ENCODE measurements at regions not wholly inside any gene's neighbourhood (a gene's known extent, or its start where the extent isn't known, plus 50 kb on each side); places are given as distances from the start of the nearest gene placed in this dataset.

DNA sequence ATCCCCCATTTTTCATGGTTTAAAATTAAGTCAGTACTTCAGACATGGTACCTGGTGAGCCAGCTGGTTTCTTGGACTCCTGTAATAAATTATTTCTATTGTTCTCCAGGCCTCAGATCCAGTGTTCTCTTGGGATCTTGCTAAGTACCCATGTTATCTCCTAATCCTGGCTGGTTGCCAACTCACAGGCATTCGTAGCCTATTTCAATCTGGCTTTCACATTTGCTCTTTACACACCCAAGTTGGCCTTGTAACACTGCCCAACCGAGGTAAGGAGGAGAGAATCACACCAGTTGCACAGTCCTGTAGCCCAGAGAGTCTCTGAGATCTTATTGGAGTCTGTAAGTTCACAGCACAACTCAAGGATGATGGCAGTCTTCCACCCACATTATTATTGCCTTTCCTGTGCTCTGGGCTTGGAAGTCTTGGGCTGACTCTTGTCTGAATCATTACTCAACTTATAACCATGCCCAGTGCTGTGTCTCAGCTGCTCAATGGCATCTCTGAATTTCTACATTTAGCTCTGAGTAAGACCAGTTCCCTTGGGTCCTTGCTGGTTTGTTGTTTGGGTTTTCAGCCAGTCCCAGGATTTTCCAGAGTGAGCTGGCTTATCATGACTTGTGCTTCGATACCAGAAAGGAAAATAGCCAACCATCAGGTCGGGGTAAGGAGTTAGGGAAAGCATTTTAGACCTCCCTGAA is 76.6 kb upstream of the KLF12 start (continued):
- TF ChIP-seq FOSL2 (IDR thresholded peaks at IDR 0.05; ENCODE audit: borderline replicate concordance, low read depth), result peak; percentile 75; the same call in 1 of the 2 replicates
- TF ChIP-seq, protein P1, sequence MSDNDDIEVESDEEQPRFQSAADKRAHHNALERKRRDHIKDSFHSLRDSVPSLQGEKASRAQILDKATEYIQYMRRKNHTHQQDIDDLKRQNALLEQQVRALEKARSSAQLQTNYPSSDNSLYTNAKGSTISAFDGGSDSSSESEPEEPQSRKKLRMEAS (IDR thresholded peaks at IDR 0.05; ENCODE audit: low read depth), result peak; percentile 25; the same call in 1 of the 2 replicates
- no peak for TF ChIP-seq ELF1 (IDR thresholded peaks at IDR 0.05)
- TF ChIP-seq, protein P2, sequence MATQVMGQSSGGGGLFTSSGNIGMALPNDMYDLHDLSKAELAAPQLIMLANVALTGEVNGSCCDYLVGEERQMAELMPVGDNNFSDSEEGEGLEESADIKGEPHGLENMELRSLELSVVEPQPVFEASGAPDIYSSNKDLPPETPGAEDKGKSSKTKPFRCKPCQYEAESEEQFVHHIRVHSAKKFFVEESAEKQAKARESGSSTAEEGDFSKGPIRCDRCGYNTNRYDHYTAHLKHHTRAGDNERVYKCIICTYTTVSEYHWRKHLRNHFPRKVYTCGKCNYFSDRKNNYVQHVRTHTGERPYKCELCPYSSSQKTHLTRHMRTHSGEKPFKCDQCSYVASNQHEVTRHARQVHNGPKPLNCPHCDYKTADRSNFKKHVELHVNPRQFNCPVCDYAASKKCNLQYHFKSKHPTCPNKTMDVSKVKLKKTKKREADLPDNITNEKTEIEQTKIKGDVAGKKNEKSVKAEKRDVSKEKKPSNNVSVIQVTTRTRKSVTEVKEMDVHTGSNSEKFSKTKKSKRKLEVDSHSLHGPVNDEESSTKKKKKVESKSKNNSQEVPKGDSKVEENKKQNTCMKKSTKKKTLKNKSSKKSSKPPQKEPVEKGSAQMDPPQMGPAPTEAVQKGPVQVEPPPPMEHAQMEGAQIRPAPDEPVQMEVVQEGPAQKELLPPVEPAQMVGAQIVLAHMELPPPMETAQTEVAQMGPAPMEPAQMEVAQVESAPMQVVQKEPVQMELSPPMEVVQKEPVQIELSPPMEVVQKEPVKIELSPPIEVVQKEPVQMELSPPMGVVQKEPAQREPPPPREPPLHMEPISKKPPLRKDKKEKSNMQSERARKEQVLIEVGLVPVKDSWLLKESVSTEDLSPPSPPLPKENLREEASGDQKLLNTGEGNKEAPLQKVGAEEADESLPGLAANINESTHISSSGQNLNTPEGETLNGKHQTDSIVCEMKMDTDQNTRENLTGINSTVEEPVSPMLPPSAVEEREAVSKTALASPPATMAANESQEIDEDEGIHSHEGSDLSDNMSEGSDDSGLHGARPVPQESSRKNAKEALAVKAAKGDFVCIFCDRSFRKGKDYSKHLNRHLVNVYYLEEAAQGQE (IDR thresholded peaks at IDR 0.05; ENCODE audit: low read depth, low read length), result no peak
- peak; percentile 48 for TF ChIP-seq TCF12 (IDR thresholded peaks at IDR 0.05)
- no peak for TF ChIP-seq TAF1 (IDR thresholded peaks at IDR 0.05; ENCODE audit: borderline replicate concordance, low read depth, low read length)
- TF ChIP-seq NRF1 (IDR thresholded peaks at IDR 0.05; ENCODE audit: low read depth, low read length), result no peak
- no peak for TF ChIP-seq SMC3 (IDR thresholded peaks at IDR 0.05; ENCODE audit: low read depth, low read length)

DNA sequence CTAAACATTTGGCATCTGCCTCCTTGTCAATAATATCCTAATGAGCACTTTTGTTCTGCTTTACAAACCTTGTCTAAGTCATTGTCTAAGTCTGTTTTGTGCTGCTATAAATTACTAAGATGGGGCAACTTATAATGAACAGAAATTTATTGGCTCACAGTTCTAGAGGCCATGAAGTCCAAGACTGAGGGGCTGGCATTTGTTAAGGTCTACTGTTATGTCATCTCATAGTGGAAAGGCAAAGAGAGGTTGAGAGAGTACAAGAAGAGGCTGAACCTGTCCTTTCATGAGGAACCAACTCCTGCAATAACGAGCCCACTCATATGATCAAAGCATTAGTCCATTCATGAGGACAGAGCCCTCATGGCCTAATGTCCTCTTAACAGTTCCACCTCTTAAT is 72.7 kb upstream of the KLF12 start:
- H3K9me3 ChIP-seq, result no peaks in the 10 kb centered on the region
- WGBS (ENCODE audit: low lambda C conversion rate), result 79% methylated on average over 1 of the region's 1 CpG
- no peaks in the 10 kb centered on the region for H3K79me2 ChIP-seq (ENCODE audit: insufficient read depth)
- no peaks in the 10 kb centered on the region for H4K20me1 ChIP-seq (ENCODE audit: insufficient read depth)
- H3K27ac ChIP-seq (ENCODE audit: low read depth in 2 of 2, low read length in 1 of 2), result peak overlapping the region in 1 of 2 experiments; percentile 64; a peak in 2 of 4 replicates
- H3K4me3 ChIP-seq (ENCODE audit: low read depth in 2 of 2, low read length in 1 of 2), result no peak overlapping the region
- no peak overlapping the region for H3K4me2 ChIP-seq
- no peak for DNase-seq
- peaks cover 33% of the 10 kb centered on the region for H3F3A ChIP-seq (replicated peaks; ENCODE audit: insufficient read depth)
- H3K4me1 ChIP-seq (ENCODE audit: control insufficient read depth in 1 of 2, insufficient read depth in 2 of 2, low read depth in 1 of 2, low read length in 1 of 2), result peaks cover 6 to 24% of the 10 kb centered on the region in 2 experiments
- no peak overlapping the region for H3K9ac ChIP-seq
- CTCF ChIA-PET, result no interaction called here
- no peaks in the 10 kb centered on the region for H3K9me2 ChIP-seq
- H3K36me3 ChIP-seq (replicated peaks in 1 of 2; ENCODE audit: control insufficient read depth in 1 of 2, insufficient read depth in 2 of 2, low read length in 1 of 2), result no peaks in the 10 kb centered on the region
- no peaks in the 10 kb centered on the region for H3K27me3 ChIP-seq (ENCODE audit: insufficient read depth)
- H2AFZ ChIP-seq (ENCODE audit: low read depth), result no peak overlapping the region
- POLR2A ChIA-PET, result no interaction called here
- TF ChIP-seq TAF1 (IDR thresholded peaks at IDR 0.05; ENCODE audit: borderline replicate concordance, low read depth, low read length) (no peak), SMC3 (IDR thresholded peaks at IDR 0.05; ENCODE audit: low read depth, low read length) (no peak), GABPA (IDR thresholded peaks at IDR 0.05; ENCODE audit: low read depth) (no peak), TEAD4 (IDR thresholded peaks at IDR 0.05; ENCODE audit: borderline replicate concordance, insufficient read depth) (no peak), RFX5 (IDR thresholded peaks at IDR 0.05; ENCODE audit: low read length) (no peak), MXI1 (IDR thresholded peaks at IDR 0.05; ENCODE audit: low read depth, low read length) (no peak), RCOR1 (IDR thresholded peaks at IDR 0.05; ENCODE audit: low read length) (no peak), SIN3A (IDR thresholded peaks at IDR 0.05; ENCODE audit: borderline replicate concordance, low read depth, low read length) (no peak)
- TF ChIP-seq, protein P3, sequence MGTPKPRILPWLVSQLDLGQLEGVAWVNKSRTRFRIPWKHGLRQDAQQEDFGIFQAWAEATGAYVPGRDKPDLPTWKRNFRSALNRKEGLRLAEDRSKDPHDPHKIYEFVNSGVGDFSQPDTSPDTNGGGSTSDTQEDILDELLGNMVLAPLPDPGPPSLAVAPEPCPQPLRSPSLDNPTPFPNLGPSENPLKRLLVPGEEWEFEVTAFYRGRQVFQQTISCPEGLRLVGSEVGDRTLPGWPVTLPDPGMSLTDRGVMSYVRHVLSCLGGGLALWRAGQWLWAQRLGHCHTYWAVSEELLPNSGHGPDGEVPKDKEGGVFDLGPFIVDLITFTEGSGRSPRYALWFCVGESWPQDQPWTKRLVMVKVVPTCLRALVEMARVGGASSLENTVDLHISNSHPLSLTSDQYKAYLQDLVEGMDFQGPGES (IDR thresholded peaks at IDR 0.05; ENCODE audit: low read depth, low read length), result no peak
- TF ChIP-seq, protein P4, sequence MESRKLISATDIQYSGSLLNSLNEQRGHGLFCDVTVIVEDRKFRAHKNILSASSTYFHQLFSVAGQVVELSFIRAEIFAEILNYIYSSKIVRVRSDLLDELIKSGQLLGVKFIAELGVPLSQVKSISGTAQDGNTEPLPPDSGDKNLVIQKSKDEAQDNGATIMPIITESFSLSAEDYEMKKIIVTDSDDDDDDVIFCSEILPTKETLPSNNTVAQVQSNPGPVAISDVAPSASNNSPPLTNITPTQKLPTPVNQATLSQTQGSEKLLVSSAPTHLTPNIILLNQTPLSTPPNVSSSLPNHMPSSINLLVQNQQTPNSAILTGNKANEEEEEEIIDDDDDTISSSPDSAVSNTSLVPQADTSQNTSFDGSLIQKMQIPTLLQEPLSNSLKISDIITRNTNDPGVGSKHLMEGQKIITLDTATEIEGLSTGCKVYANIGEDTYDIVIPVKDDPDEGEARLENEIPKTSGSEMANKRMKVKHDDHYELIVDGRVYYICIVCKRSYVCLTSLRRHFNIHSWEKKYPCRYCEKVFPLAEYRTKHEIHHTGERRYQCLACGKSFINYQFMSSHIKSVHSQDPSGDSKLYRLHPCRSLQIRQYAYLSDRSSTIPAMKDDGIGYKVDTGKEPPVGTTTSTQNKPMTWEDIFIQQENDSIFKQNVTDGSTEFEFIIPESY (IDR thresholded peaks at IDR 0.05; ENCODE audit: borderline replicate concordance, low read depth), result no peak
- TF ChIP-seq, protein P1 (IDR thresholded peaks at IDR 0.05; ENCODE audit: low read depth), result no peak
- TF ChIP-seq, protein P5, sequence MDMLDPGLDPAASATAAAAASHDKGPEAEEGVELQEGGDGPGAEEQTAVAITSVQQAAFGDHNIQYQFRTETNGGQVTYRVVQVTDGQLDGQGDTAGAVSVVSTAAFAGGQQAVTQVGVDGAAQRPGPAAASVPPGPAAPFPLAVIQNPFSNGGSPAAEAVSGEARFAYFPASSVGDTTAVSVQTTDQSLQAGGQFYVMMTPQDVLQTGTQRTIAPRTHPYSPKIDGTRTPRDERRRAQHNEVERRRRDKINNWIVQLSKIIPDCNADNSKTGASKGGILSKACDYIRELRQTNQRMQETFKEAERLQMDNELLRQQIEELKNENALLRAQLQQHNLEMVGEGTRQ (IDR thresholded peaks at IDR 0.05; ENCODE audit: borderline replicate concordance, low read depth, low read length), result no peak
- TF ChIP-seq, protein P6, sequence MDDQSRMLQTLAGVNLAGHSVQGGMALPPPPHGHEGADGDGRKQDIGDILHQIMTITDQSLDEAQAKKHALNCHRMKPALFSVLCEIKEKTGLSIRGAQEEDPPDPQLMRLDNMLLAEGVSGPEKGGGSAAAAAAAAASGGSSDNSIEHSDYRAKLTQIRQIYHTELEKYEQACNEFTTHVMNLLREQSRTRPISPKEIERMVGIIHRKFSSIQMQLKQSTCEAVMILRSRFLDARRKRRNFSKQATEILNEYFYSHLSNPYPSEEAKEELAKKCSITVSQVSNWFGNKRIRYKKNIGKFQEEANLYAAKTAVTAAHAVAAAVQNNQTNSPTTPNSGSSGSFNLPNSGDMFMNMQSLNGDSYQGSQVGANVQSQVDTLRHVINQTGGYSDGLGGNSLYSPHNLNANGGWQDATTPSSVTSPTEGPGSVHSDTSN (IDR thresholded peaks at IDR 0.05), result no peak
- TF ChIP-seq, protein P7, sequence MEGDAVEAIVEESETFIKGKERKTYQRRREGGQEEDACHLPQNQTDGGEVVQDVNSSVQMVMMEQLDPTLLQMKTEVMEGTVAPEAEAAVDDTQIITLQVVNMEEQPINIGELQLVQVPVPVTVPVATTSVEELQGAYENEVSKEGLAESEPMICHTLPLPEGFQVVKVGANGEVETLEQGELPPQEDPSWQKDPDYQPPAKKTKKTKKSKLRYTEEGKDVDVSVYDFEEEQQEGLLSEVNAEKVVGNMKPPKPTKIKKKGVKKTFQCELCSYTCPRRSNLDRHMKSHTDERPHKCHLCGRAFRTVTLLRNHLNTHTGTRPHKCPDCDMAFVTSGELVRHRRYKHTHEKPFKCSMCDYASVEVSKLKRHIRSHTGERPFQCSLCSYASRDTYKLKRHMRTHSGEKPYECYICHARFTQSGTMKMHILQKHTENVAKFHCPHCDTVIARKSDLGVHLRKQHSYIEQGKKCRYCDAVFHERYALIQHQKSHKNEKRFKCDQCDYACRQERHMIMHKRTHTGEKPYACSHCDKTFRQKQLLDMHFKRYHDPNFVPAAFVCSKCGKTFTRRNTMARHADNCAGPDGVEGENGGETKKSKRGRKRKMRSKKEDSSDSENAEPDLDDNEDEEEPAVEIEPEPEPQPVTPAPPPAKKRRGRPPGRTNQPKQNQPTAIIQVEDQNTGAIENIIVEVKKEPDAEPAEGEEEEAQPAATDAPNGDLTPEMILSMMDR (IDR thresholded peaks at IDR 0.05), result no peak
